ENCODE measurements at regions not wholly inside any gene's neighbourhood (a gene's known extent, or its start where the extent isn't known, plus 50 kb on each side); places are given as distances from the start of the nearest gene placed in this dataset.

- TF ChIP-seq GATA3 (IDR thresholded peaks at IDR 0.05; ENCODE audit: low read depth, low read length) (no peak), GATA2 (IDR thresholded peaks at IDR 0.05; ENCODE audit: low read depth, low read length) (no peak)
Measured at GRCh38 chr10:3551761-3552160, 233.2 kb downstream of the KLF6 start.

All from SH-SY5Y (cell line).